HG03575 (cell line): ENCODE measurements at regions not wholly inside any gene's neighbourhood (a gene's known extent, or its start where the extent isn't known, plus 50 kb on each side); places are given as distances from the start of the nearest gene placed in this dataset.

Experiments
- ATAC-seq: cut with Tn5 transposase; IDR thresholded peaks from one replicate; pipeline ENCODE4 v1.9.1; 2021; ENCODE audit not compliant: unreplicated experiment, insufficient number of reproducible peaks, low FRiP score; ENCODE audit errors: extremely low read depth

GRCh38 chr20:51335329-51335841, 207.1 kb downstream of the NFATC2 start:
- ATAC-seq, result no peak

GRCh38 chr20:51334609-51335008, 207.9 kb downstream of the NFATC2 start:
- no peak for ATAC-seq

DNA sequence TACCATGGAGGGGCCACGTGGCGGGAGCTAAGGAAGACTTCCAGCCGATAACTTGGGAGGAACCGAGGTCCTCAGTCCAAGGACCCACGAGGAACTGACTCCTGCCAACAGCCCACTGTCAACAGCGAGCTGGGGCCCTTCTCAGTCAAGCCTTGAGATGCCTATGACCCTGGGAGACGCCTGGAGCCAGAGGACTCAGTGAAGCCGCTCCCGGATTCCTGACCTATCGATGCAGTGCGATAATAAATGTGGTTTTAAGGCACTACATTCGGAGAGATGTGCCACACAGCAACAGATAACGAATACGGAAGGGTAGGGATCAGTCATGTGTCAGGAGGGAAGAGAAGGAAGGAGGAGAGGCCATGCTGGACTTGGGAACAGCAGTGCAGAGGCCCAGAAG, 208.5 kb downstream of the NFATC2 start:
- ATAC-seq, result no peak

DNA sequence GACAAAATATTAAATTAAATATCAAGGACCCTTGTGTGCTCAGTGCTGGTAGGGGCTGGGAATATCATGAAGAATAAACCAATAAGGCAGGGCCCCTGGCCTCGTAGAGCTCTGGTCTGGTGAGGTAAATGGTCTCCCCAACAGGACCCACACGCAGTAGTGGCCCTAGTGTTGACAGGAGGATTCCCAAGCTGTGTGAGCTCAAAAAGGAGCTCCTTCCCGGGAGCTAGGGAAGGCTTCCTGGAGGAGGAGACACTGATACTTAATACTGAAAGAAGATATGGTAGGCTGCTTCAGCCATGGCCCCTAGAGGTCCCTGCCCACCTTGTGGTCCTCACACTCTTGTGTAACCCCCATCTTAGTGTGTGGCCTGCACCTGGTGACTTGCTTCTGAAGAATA, 209.1 kb downstream of the NFATC2 start:
- ATAC-seq, result no peak

DNA sequence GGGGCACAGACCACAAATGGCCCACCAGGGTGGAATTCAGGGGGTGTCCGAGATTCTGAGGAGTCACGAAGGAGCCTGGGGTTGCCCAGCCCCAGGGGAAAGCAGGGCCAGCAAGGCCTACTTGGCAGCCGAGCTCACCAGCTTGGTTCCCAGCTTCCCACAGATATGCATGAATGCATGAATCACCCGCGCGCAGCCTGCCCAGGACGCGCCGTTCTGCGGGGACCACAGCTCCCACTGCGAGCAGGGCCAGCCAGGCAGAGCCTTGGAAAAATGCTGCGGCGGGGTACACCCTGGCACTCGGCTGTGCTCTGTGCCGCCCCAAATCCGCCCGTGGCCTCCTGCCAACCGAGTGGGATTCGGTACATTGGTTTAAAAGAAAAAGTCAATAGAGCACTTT, 211.0 kb downstream of the NFATC2 start:
- ATAC-seq, result no peak

DNA sequence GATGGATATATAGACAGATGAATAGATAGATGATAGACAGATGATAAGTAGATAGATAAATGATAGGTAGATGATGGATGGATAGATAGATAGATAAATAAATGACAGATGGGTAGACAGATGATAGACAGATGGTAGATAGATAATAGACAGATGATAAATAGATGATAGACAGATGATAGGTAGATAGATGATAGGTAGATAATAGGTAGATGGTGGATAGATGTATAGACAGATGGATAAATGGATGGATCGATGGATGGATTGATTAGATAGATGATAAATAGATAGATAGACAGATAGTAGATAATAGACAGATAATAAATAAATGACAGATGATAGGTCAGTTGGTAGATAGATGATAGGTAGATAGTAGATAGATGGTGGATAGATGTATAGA, 212.7 kb downstream of the NFATC2 start:
- no peak for ATAC-seq

DNA sequence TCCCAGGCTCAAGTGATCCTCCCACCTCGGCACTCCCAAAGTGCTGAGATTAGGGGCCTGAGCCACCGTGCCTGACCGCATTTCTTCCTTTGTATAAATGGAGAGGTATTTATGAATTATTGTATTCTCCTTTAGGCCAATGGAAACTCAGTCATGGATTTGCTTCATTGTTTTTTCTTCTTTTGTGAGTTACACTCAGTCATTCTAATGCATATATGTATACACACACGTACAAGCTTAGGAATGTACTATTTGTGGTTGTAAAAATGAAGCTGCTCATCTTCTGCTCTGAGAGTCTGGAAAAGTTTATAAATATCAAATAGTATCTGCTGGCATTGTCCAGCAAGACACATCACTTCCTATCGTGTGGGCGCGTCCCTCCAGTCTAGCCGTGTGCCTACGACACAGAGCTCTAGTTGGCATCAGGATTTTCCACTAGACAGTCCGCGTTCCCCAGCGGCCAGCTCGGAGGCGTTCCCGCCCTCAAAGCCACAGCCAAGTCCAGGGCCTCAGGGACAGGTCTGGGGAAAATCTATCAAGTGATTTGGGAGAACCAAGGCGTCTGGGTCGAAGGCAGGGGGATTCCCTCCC, 215.2 kb downstream of the NFATC2 start:
- ATAC-seq, result no peak

DNA sequence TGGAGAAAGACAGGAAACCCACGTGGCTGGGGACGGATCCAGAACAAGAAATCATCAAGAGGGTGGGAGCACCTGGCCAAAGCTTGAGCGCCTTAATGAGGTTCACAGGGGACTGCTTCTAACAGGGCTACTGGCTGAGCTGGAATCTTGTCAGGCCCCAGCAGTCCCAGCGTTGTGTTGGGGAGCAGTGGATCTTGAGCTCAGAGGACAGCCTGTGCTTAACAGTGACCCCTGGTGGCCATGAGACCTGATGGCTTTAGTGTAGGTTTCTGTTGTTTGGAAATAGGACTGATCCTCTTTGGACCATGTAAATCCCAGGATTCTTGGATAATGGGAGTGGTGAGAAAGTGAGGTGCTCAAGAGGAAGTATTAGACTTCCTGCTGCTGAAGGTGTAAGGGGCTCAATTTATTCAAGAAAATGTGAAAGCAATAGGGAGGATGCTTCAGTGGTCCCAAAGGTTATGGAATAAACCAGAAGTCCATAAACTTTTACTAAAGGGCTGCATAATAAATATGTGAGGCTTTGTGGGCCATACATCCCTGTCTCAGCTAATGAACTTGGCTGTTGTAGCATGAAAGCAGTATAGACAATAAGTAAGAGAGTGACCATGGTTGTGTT, 216.2 kb downstream of the NFATC2 start:
- no peak for ATAC-seq

DNA sequence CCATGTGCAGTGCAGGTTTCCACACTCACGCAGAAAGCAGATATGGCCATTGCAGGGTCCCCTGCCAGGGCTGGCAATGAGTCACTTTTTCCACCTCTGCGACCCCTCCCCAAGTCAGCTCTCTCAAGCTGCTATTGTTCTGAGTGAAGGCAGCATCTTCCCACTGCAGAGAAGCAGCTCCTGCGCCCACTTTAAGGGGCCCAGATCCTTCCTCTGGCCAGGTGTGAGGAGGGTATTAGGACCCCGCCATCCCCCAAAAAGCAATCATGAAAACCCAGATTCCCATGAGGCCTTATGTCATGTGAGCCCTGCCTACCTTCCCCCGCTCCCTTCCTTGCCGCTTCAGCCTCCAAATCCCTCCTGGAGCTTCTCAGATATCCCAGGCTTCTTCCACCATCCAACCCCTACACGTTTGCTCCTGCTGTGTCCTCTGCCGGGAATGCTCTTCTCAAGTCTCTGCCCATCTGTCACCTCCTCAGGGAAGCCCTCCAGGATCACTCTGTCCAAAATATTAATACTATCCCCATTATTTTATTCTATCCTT, 220.3 kb downstream of the NFATC2 start:
- ATAC-seq, result no peak

GRCh38 chr20:51321343-51322163, 221.0 kb downstream of the NFATC2 start:
- no peak for ATAC-seq

- ATAC-seq, result no peak
Measured at GRCh38 chr20:51319522-51319921, 223.0 kb downstream of the NFATC2 start.

- ATAC-seq, result no peak
Measured at GRCh38 chr20:51318058-51318949, 224.2 kb downstream of the NFATC2 start.

- ATAC-seq, result no peak
Measured at GRCh38 chr20:51315390-51315789, 227.1 kb downstream of the NFATC2 start.

DNA sequence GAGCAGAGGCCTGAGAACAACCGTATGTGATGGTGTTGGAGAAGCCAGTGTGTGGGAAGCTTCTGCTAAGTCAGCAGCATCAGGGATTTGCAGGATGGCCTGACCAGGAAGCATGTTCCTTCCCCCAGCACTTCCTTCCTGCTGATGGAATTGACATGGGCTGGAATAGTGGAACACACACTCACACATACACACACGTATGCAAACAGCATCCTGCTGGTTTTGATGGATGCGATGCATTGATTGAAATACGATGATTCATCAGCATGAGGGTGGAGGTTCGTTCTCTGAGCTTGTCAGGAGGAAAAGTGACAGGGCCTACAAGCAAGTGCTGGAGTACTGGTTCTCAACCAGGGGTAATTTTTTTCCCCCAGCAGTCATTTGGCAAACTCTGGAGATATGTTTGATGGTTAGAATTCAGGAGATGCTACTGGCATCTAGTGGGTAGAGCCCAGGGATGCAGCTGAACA, 229.1 kb downstream of the NFATC2 start:
- no peak for ATAC-seq

DNA sequence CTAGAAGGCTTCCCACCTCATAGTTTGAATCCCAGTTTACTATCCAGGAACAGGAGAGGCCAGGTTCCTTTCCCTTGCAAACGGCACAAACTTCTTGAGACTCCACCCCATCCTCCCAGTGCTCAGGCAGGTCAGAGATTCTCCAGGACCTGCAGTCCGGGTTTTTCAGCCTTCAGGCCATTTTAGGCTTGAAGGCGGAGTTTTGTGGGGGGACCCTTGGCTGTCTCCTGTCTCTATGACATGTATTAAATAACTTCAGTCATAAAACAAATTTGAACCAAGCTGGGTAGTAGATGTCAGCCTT, 230.1 kb downstream of the NFATC2 start:
- ATAC-seq, result no peak

- no peak for ATAC-seq
Measured at GRCh38 chr20:51311636-51312479, 230.7 kb downstream of the NFATC2 start.

DNA sequence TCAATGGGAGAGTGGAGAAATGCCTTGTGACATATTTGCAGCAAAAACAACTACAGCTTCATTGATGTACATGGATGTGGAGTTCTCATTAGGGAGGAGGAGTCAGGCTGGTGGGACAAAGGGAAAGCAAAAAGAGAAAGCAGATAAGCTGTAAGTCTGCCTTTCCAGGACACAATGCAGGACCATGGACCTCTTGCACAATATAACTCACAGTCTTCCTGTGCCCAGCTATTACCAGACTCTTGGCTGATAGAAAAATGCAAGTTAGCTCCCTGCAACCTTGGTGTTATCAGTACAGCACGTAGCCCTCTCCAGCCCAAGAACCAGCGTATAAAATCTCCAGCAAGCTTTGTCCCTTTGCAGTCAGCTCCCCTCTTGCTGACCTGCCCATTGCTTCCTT, 232.3 kb downstream of the NFATC2 start:
- ATAC-seq, result no peak

GRCh38 chr20:51309128-51309527, 233.4 kb downstream of the NFATC2 start:
- ATAC-seq, result no peak
